ENCODE measurements at regions not wholly inside any gene's neighbourhood (a gene's known extent, or its start where the extent isn't known, plus 50 kb on each side); places are given as distances from the start of the nearest gene placed in this dataset.

DNA sequence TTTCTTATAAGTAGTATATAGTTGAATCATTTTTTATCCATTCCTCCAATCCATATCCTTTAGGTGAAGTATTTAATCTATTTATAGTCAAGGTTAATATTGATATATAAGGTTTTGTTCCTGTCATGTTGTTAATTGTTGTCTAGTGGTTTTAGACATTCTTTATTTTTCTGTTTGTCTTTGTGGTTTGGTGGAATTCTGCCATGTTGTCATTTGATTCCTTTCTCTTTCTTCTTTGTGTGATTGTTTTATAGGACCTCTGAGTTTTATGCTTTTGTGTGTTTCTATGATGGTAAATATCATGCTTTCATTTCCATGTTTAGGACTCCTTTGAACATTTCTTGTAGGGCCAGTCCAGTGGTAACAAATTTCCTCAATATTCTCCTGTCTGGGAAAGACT, 450.3 kb upstream of the BTBD3 start:
- Histone ChIP-seq H3K4me3 (replicated peaks in 1 of 3; ENCODE audit: insufficient read depth in 1 of 3, low read depth in 2 of 3, low read length in 3 of 3) (no peak overlapping the region), H2AFZ (ENCODE audit: low read length) (no peak overlapping the region), H3K27me3 (ENCODE audit: control insufficient read depth in 1 of 2, insufficient read depth in 2 of 2, low read length in 2 of 2) (no peaks in the 10 kb centered on the region), H3K4me1 (ENCODE audit: insufficient read depth, low read length) (no peaks in the 10 kb centered on the region), H3K79me2 (ENCODE audit: insufficient read depth, low read length) (no peaks in the 10 kb centered on the region), H3K36me3 (replicated peaks in 1 of 2; ENCODE audit: control insufficient read depth in 1 of 2, insufficient read depth in 2 of 2, low read length in 2 of 2) (no peaks in the 10 kb centered on the region), H4K20me1 (ENCODE audit: insufficient read depth, low read length) (no peaks in the 10 kb centered on the region), H3K9me3 (ENCODE audit: low read length) (0 out of 2 replicates have a peak, but pooled peaks cover 7% of the 10 kb centered on the region), H3K4me2 (ENCODE audit: low read depth, low read length) (no peak overlapping the region), H3K27ac (ENCODE audit: extremely low read length, insufficient read depth, low read length) (no peak overlapping the region), H3K9ac (ENCODE audit: insufficient read depth, low read depth, low read length) (no peak overlapping the region)
- no peak for ATAC-seq
- ChIA-PET CTCF (ENCODE audit: low intra/inter-chr PET ratio, low total read pairs) (no interaction called here), POLR2A (no interaction called here)
- no TSS peak for BruUV-seq (replicated peaks)
- intact Hi-C loops (cut with micrococcal nuclease; ENCODE audit: unreplicated experiment) (no loop called here), in situ Hi-C loops (cut with HindIII; ENCODE audit: extremely low pct_ligation_motif_present, low pct_unique_long_range_greater_than_20kb) (no loop called here)
- TF ChIP-seq HHEX (CRISPR knock-in tag; IDR thresholded peaks at IDR 0.05) (no peak), ZBTB7A (CRISPR knock-in tag; IDR thresholded peaks at IDR 0.05) (no peak), ZNF383 (CRISPR knock-in tag; IDR thresholded peaks at IDR 0.05; ENCODE audit: borderline replicate concordance) (no peak), NFIC (IDR thresholded peaks at IDR 0.05; ENCODE audit: low read length) (no peak), ZMYM3 (CRISPR knock-in tag; IDR thresholded peaks at IDR 0.05) (no peak)
- DNase-seq (ENCODE audit: low spot score), result no peak
- FAIRE-seq, result no peak

DNA sequence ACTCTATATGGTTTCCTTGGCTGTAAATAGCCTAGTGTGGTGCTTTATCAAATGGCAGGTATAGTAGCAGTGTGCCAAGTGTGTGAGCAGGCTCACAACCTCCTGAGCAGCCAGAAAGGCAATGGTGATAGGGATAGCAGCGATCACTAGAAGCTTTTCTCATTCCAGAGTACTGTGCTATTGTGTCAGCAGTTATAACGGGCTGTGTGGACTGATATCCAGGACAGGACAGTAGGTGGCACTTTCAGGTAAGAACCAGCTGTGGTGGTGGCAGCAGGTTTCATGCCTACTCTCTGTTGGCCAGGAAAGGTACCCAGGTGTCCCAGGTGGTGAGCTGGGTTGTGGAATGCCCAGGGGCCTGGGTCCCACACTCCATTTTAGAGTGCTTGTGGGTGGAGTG, 448.8 kb upstream of the BTBD3 start:
- FAIRE-seq, result no peak

More for the DNA sequence above, 448.8 kb upstream of the BTBD3 start:
- in situ Hi-C loops (cut with HindIII; ENCODE audit: extremely low pct_ligation_motif_present, low pct_unique_long_range_greater_than_20kb) (no loop called here), intact Hi-C loops (cut with micrococcal nuclease; ENCODE audit: unreplicated experiment) (no loop called here)
- Histone ChIP-seq H3K4me2 (ENCODE audit: low read depth, low read length) (no peak overlapping the region), H3K79me2 (ENCODE audit: insufficient read depth, low read length) (no peaks in the 10 kb centered on the region), H3K9ac (ENCODE audit: insufficient read depth, low read depth, low read length) (no peak overlapping the region), H3K36me3 (replicated peaks in 1 of 2; ENCODE audit: control insufficient read depth in 1 of 2, insufficient read depth in 2 of 2, low read length in 2 of 2) (no peaks in the 10 kb centered on the region), H3K27me3 (ENCODE audit: control insufficient read depth in 1 of 2, insufficient read depth in 2 of 2, low read length in 2 of 2) (no peaks in the 10 kb centered on the region), H2AFZ (ENCODE audit: low read length) (no peak overlapping the region), H3K4me3 (replicated peaks in 1 of 3; ENCODE audit: insufficient read depth in 1 of 3, low read depth in 2 of 3, low read length in 3 of 3) (no peak overlapping the region), H3K9me3 (ENCODE audit: low read length) (peaks cover 10% of the 10 kb centered on the region), H4K20me1 (ENCODE audit: insufficient read depth, low read length) (no peaks in the 10 kb centered on the region), H3K4me1 (ENCODE audit: insufficient read depth, low read length) (no peaks in the 10 kb centered on the region), H3K27ac (ENCODE audit: extremely low read length, insufficient read depth, low read length) (no peak overlapping the region)
- POLR2A ChIA-PET, result no interaction called here
- CTCF ChIA-PET (ENCODE audit: low intra/inter-chr PET ratio, low total read pairs), result no interaction called here
- DNase-seq (ENCODE audit: low spot score), result no peak
- ATAC-seq, result no peak
- no peak for TF ChIP-seq KMT2A (CRISPR knock-in tag; IDR thresholded peaks at IDR 0.05)
- TF ChIP-seq GLI4 (CRISPR knock-in tag; IDR thresholded peaks at IDR 0.05; ENCODE audit: borderline replicate concordance), result no peak
- no peak for TF ChIP-seq ZBTB20 (CRISPR knock-in tag; IDR thresholded peaks at IDR 0.05; ENCODE audit: borderline replicate concordance, low read depth)
- TF ChIP-seq, protein P1, sequence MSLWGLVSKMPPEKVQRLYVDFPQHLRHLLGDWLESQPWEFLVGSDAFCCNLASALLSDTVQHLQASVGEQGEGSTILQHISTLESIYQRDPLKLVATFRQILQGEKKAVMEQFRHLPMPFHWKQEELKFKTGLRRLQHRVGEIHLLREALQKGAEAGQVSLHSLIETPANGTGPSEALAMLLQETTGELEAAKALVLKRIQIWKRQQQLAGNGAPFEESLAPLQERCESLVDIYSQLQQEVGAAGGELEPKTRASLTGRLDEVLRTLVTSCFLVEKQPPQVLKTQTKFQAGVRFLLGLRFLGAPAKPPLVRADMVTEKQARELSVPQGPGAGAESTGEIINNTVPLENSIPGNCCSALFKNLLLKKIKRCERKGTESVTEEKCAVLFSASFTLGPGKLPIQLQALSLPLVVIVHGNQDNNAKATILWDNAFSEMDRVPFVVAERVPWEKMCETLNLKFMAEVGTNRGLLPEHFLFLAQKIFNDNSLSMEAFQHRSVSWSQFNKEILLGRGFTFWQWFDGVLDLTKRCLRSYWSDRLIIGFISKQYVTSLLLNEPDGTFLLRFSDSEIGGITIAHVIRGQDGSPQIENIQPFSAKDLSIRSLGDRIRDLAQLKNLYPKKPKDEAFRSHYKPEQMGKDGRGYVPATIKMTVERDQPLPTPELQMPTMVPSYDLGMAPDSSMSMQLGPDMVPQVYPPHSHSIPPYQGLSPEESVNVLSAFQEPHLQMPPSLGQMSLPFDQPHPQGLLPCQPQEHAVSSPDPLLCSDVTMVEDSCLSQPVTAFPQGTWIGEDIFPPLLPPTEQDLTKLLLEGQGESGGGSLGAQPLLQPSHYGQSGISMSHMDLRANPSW (CRISPR knock-in tag; IDR thresholded peaks at IDR 0.05; ENCODE audit: borderline replicate concordance), result no peak
- TF ChIP-seq MATR3 (CRISPR knock-in tag; IDR thresholded peaks at IDR 0.05), result no peak
- TF ChIP-seq ZMYM2 (CRISPR knock-in tag; IDR thresholded peaks at IDR 0.05), result no peak
- TF ChIP-seq ZNF292 (CRISPR knock-in tag; IDR thresholded peaks at IDR 0.05; ENCODE audit: borderline replicate concordance, low read depth), result no peak
- TF ChIP-seq BRCA1 (CRISPR knock-in tag; IDR thresholded peaks at IDR 0.05), result no peak
- TF ChIP-seq SKI (IDR thresholded peaks at IDR 0.05; ENCODE audit: partially characterized antibody), result no peak
- TF ChIP-seq CENPT (CRISPR knock-in tag; IDR thresholded peaks at IDR 0.05; ENCODE audit: low read depth), result no peak
- no TSS peak for BruUV-seq (replicated peaks)
- 0% methylated on average over 2 of the region's 2 CpGs for WGBS (ENCODE audit: low lambda C conversion rate)
